Nucleus accumbens (tissue), 56 donors: ENCODE measurements at regions not wholly inside any gene's neighbourhood (a gene's known extent, or its start where the extent isn't known, plus 50 kb on each side); places are given as distances from the start of the nearest gene placed in this dataset.

Source experiments
- DNase-seq, 56 donors: peaks; one replicate each; lab custom pipeline; 2025; lab: John Stamatoyannopoulos, UW

GRCh38 chr3:70805061-70805889, 492.8 kb upstream of the MDFIC2 start:
- DNase-seq = no peak

- no peak for DNase-seq
Observed at GRCh38 chr3:70803891-70804290, 491.5 kb upstream of the MDFIC2 start.

- no peak for DNase-seq
Observed at GRCh38 chr3:70803319-70803718, 490.9 kb upstream of the MDFIC2 start.

GRCh38 chr3:70800951-70801350, 488.5 kb upstream of the MDFIC2 start:
- no peak for DNase-seq

GRCh38 chr3:70789878-70790277, 477.4 kb upstream of the MDFIC2 start:
- no peak for DNase-seq

- no peak for DNase-seq
Observed at GRCh38 chr3:70780790-70781189, 468.4 kb upstream of the MDFIC2 start.

- no peak for DNase-seq
Observed at GRCh38 chr3:70779296-70779695, 466.9 kb upstream of the MDFIC2 start.

GRCh38 chr3:70776081-70776480, 463.6 kb upstream of the MDFIC2 start:
- DNase-seq = no peak

GRCh38 chr3:70775257-70775656, 462.8 kb upstream of the MDFIC2 start:
- no peak for DNase-seq

- DNase-seq = no peak
Observed at GRCh38 chr3:70774641-70775040, 462.2 kb upstream of the MDFIC2 start.

GRCh38 chr3:70771426-70772147, 459.1 kb upstream of the MDFIC2 start:
- DNase-seq = no peak

- no peak for DNase-seq
Observed at GRCh38 chr3:70770650-70771049, 458.2 kb upstream of the MDFIC2 start.

- DNase-seq = no peak
Observed at GRCh38 chr3:70766301-70766700, 453.9 kb upstream of the MDFIC2 start.

GRCh38 chr3:70763894-70764293, 451.5 kb upstream of the MDFIC2 start:
- DNase-seq = no peak

- no peak for DNase-seq
Observed at GRCh38 chr3:70757658-70758057, 445.2 kb upstream of the MDFIC2 start.

GRCh38 chr3:70755526-70755925, 443.1 kb upstream of the MDFIC2 start:
- no peak for DNase-seq

- no peak for DNase-seq
Observed at GRCh38 chr3:70754314-70754713, 441.9 kb upstream of the MDFIC2 start.

GRCh38 chr3:70753572-70753971, 441.1 kb upstream of the MDFIC2 start:
- no peak for DNase-seq

- no peak for DNase-seq
Observed at GRCh38 chr3:70752051-70752450, 439.6 kb upstream of the MDFIC2 start.

GRCh38 chr3:70749122-70749521, 436.7 kb upstream of the MDFIC2 start:
- DNase-seq = no peak

- no peak for DNase-seq
Observed at GRCh38 chr3:70748593-70748992, 436.2 kb upstream of the MDFIC2 start.

GRCh38 chr3:70747847-70748246, 435.4 kb upstream of the MDFIC2 start:
- DNase-seq = no peak
